Middle frontal gyrus (tissue), 1 donor: ENCODE measurements at regions not wholly inside any gene's neighbourhood (a gene's known extent, or its start where the extent isn't known, plus 50 kb on each side); places are given as distances from the start of the nearest gene placed in this dataset.
"Not testable (repeated sequence)": the region's sequence is repeated elsewhere in the genome, so short reads cannot be mapped to it uniquely, and the experiment has no call there.

Experiments
- DNase-seq: peaks from one replicate; pipeline ENCODE4 v3.0.0-alpha.2; 2015; ENCODE audit warnings: low spot score; ENCODE audit errors: extremely low spot score

GRCh38 chr9:82682431-82682830, 380.5 kb downstream of the RASEF start:
- no peak for DNase-seq

DNA sequence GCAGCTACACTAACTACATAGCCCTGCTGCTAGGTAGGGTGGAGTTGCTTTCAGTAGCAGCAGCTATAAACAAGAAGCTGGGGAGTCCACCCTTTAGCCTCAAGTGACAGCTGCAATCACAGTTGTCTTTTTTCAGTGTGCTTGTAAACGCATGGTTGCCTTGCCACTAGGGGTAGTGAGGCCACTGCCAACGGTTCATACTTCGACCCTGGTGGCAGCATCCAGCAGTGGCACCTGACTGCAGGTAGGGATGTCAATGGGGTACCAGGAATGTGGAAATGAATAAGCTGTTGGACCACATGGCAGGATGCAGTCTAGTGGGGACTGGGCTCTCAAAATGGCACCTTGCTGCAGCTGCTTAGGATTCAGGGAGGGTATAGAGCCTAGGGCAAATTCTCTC, 367.2 kb downstream of the RASEF start:
- no peak for DNase-seq

- DNase-seq, result no peak
Observed at GRCh38 chr9:82706786-82707185, 356.2 kb downstream of the RASEF start.

DNA sequence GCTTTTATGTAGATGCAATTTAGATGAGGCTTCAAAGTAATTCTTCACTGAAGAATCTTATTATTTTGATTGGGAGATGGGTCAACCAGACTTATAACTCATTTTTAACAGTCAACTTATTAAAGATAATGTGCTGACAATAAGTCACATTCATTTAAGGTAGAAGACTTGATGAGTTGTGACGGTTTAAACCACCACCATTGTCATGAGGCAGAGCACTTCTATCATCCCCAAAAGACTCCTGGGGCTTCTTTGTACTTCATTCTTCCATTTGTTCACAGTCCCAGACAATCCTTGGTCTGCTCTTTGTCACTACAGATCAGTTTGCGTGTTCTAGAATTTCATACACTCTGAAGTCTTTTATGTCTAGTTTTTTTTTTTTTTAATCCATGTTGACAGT, 346.1 kb downstream of the RASEF start:
- DNase-seq, result no peak

DNA sequence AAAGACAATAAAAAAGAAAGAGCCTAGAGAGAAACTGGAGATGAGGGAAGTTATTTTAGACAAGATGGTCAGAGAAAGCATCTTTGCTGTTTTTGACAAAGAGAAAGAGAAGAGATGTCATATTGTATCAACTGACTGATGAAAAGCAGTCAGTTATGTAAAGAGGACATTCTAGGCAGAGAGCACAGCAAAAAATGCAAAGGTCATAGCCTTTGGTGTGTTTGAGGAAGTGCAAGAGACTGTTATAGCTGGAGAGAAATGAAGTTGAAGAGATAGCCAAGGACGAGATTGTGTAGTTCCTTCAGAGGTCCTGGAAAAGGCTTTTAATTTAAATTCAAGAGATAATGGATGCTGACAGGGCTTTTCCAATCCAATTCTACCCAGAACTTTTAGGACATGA, 342.4 kb downstream of the RASEF start:
- DNase-seq, result no peak

DNA sequence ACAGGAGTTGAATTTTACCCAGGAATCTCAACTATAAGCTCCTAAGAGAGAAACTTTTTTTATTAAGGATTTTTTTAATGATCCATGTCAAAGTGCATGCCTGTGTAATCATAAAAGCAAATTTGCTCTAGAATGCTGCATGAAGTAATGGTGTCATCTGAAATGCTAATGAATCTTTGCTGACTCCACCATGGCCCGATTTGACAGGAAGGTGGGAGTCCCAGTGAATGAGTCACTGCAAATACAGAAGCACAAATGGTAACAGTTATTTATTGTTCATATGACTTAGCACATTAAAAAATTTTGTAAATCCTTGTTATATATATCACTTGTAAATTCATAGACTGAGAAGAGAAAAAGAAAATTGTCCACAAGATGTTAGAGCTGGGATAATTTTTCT, 341.3 kb downstream of the RASEF start:
- DNase-seq, result peak; percentile 11

DNA sequence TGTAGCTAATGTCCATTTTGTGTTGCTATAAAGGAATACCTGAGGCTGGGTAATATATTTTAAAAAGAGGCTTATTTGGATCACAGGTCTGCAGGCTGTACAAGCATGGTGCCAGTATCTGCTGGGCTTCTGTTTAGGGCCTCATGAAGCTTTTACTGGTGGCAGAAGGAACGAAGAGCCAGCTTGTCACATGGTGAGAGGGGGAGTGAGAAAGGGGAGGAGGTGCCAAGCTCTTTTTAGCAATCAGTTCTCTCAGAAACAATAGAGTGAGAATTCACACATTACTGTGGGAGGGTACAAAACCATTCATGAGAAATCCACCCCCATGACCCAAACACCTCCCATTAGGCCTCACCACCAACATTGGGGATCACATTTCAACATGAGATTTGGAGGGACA, 340.9 kb downstream of the RASEF start:
- DNase-seq, result peak; percentile 13

DNA sequence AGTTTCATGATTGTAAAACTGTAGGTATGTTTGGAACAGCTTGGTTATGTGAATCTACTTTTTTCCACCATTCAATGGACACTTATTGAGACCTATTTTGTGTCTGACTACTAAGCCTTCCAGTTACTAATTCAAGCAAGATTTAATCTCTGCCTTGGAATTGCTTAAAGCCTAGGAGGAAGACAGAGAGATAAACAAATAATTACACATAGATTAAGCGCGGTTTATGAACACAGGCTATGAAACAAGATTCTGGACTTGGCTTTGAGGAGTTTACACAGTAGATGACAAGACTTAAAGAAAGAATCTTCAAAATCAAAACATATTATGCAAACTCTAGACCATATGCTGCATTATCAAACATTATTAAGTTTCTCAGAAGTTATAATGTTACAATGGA, 340.4 kb downstream of the RASEF start:
- DNase-seq, result no peak

DNA sequence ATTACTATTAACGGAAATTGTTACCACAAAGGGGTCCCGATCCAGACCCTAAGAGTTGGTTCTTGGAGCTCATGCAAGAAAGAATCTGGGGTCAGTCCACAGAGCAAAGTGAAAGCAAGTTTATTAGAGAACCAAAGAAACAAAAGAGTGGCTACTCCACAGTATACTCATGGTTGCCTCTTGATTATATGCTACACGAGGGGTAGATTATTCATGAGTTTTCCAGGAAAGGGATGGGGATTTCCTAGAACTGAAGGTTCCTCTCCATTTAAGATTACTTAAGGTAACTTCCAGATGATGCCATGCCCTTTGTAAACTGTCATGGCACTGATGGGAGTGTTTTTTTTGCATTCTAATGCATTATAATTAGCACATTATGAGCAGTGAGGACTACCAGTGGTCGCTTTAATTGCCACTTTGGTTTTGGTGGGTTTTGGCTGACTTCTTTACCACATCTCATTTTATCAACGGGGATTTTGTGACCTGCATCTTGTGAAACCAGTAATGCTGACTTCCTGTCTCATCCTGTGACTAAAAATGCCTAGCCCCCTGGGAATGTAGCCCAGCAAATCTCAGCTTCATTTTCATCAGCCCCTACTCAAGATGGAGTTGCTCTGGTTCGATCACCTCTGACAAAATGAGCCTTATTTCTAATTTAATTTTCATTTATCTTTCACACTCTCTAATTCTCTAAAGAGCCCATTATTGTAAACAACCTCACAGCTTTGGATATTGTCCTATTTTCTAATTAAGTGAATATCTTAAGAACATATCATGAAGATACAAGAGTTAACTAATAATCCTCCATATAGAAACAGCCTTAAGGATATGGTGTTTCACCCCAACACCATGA, 336.3 kb downstream of the RASEF start:
- no peak for DNase-seq

GRCh38 chr9:82729141-82729540, 333.8 kb downstream of the RASEF start:
- DNase-seq, result no peak

DNA sequence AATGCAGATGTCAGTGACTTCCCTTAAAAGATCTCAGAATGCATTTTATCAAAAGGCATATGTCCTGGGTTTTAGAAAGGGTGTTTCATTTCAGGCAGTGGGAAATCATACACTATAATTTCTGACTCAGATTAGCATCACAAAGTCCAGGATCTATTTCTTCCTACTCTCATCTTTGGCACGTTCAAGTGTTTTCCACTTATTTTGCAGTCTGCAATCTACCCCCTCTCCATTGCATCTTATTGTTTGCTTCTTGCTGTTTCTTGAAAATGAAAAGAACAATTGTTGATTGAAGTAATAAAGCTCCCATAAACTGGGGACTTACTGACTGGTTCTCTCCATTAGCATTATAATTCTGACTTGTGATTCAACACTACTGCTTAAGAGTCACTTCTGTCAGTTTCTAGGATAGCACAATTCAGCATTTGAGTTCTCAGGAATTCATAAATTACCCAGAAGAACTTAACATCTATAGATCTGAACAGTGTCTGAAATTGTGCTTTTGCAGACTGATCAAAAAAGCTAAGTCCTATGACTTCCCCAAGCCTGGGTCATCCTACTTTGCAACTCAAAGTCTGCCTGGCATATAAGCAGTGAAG, 332.9 kb downstream of the RASEF start:
- no peak for DNase-seq

DNA sequence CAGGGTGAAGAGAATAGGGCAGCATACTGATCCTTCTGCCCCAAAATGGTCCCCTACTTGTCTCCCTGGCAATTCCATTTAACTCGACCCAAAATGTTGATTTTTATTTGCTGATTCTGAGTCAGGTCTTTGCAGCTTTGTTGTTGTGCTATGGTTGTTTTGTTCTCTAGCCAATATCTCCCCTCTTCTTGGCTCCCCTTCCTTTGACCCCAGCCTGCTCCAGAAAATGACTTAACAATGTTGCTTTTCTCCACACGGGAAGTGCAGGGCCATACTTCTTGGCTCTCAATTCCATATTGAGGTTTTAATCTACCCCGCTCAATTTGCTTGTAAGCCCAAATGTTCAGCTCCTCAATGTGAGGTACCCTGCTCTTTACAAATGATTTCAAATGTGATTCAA, 330.0 kb downstream of the RASEF start:
- no peak for DNase-seq

GRCh38 chr9:82736126-82736525, 326.8 kb downstream of the RASEF start:
- DNase-seq, result no peak

- no peak for DNase-seq
Observed at GRCh38 chr9:82736701-82737100, 326.2 kb downstream of the RASEF start.

- no peak for DNase-seq
Observed at GRCh38 chr9:82745919-82746318, 317.0 kb downstream of the RASEF start.

- no peak for DNase-seq
Observed at GRCh38 chr9:82750411-82750913, 312.5 kb downstream of the RASEF start.

GRCh38 chr9:82757924-82758323, 305.0 kb downstream of the RASEF start:
- DNase-seq, result no peak

- DNase-seq, result no peak
Observed at GRCh38 chr9:82761027-82761426, 301.9 kb downstream of the RASEF start.

- DNase-seq, result peak; percentile 52
Observed at GRCh38 chr9:82761956-82762355, 301.0 kb downstream of the RASEF start.

- DNase-seq, result no peak
Observed at GRCh38 chr9:82763656-82764055, 299.3 kb downstream of the RASEF start.

- no peak for DNase-seq
Observed at GRCh38 chr9:82764061-82764668, 298.8 kb downstream of the RASEF start.

DNA sequence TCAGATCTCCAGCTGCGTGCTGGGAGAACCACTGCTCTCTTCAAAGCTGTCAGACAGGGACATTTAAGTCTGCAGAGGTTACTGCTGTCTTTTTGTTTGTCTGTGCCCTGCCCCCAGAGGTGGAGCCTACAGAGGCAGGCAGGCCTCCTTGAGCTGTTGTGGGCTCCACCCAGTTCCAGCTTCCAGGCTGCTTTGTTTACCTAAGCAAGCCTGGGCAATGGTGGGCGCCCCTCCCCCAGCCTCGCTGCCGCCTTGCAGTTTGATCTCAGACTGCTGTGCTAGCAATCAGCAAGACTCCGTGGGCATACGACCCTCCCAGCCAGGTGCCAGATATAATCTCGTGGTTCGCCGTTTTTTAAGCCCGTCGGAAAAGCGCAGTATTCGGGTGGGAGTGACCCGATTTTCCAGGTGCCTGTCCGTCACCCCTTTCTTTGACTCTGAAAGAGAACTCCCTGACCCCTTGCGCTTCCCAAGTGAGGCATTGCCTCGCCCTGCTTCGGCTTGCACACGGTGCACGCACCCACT, 288.2 kb downstream of the RASEF start:
- DNase-seq, result not testable (repeated sequence)
